ENCODE measurements at regions not wholly inside any gene's neighbourhood (a gene's known extent, or its start where the extent isn't known, plus 50 kb on each side); places are given as distances from the start of the nearest gene placed in this dataset.
"Not testable (repeated sequence)": the region's sequence is repeated elsewhere in the genome, so short reads cannot be mapped to it uniquely, and the experiment has no call there.

DNA sequence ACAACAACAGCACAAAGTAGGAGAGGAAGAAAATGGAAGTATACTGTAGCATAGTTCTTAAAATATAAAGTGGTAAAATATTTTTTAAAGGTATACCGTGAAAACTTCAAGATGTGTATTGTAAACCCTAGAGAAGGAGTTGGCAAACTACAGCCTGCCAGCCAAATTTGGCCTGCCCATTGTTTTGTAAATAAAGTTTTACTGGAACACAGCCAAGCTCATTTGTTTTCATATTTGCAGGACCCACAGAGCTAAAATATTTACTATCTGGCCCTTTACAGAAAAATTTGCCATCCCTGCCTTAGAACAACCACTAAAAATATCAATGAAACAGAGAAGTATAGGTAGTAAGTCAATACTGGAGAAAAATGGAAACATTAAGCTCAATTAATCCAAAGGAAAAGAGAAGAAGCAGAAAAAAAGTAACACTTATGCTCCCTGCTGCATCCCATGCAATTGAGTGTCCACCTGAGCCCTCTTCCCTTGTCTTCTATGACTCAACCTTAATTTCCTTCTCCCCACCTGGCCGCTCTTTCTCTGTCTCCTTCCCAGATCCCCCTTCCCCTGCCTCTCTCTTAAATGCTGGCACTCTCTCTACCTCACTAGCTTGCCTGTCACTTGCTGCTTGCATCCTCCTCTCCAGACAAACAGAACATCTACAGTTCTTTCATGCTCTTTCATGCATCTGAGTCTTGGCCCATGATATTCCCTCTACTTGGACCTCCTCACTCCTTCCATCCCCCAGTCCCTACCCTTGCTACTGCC, 50.6 kb upstream of the FER start:
- no peaks in the 10 kb centered on the region for H3K4me1 ChIP-seq (ENCODE audit: low read length)
- H3K36me3 ChIP-seq (ENCODE audit: insufficient read depth, low read length), result no peaks in the 10 kb centered on the region
- H4K20me1 ChIP-seq (ENCODE audit: insufficient read depth, low read depth, low read length), result no peaks in the 10 kb centered on the region
- H3K9me3 ChIP-seq (ENCODE audit: low read length), result no peaks in the 10 kb centered on the region
- H3K9ac ChIP-seq (ENCODE audit: low read length), result no peak overlapping the region
- no peak for DNase-seq
- no peak overlapping the region for H3K4me2 ChIP-seq (ENCODE audit: low read depth, low read length, poor library complexity, severe bottlenecking)
- no peak overlapping the region for H3K4me3 ChIP-seq (ENCODE audit: low read length)
- H3K27ac ChIP-seq (ENCODE audit: low read length), result no peak overlapping the region
- no peaks in the 10 kb centered on the region for H3K27me3 ChIP-seq (ENCODE audit: low read length)
- H2AFZ ChIP-seq (ENCODE audit: low read length), result no peak overlapping the region
- no peaks in the 10 kb centered on the region for H3K9me2 ChIP-seq (replicated peaks; ENCODE audit: insufficient read depth, low read length)
- H3K79me2 ChIP-seq (ENCODE audit: low read length), result no peaks in the 10 kb centered on the region

DNA sequence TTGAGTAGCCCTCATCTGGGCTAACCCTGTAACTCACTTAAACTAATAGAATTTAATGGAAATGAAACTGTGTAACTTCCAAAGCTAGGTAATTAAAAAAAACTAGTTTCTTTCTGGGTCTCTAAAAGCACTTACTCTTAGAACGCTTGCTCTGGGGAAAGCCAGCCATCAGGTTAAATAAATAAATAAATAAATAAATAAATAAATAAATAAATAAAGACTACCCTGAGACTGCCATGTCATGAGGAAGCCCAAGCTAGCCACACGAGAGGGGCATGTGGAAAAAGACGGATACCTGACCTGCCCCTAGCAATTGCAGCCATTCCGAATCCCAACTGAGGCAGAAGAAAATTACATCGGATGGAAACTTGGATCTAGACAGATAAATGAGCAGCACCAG, 51.3 kb upstream of the FER start:
- H3K9me2 ChIP-seq (replicated peaks; ENCODE audit: insufficient read depth, low read length), result no peaks in the 10 kb centered on the region
- no peaks in the 10 kb centered on the region for H3K9me3 ChIP-seq (ENCODE audit: low read length)
- no peaks in the 10 kb centered on the region for H3K36me3 ChIP-seq (ENCODE audit: insufficient read depth, low read length)
- no peak overlapping the region for H3K4me3 ChIP-seq (ENCODE audit: low read length)
- H3K79me2 ChIP-seq (ENCODE audit: low read length), result no peaks in the 10 kb centered on the region
- H3K27me3 ChIP-seq (ENCODE audit: low read length), result no peaks in the 10 kb centered on the region
- no peak overlapping the region for H3K27ac ChIP-seq (ENCODE audit: low read length)
- H3K4me2 ChIP-seq (ENCODE audit: low read depth, low read length, poor library complexity, severe bottlenecking), result no peak overlapping the region
- no peak for DNase-seq
- H3K4me1 ChIP-seq (ENCODE audit: low read length), result no peaks in the 10 kb centered on the region
- H2AFZ ChIP-seq (ENCODE audit: low read length), result no peak overlapping the region
- H4K20me1 ChIP-seq (ENCODE audit: insufficient read depth, low read depth, low read length), result no peaks in the 10 kb centered on the region
- no peak overlapping the region for H3K9ac ChIP-seq (ENCODE audit: low read length)

DNA sequence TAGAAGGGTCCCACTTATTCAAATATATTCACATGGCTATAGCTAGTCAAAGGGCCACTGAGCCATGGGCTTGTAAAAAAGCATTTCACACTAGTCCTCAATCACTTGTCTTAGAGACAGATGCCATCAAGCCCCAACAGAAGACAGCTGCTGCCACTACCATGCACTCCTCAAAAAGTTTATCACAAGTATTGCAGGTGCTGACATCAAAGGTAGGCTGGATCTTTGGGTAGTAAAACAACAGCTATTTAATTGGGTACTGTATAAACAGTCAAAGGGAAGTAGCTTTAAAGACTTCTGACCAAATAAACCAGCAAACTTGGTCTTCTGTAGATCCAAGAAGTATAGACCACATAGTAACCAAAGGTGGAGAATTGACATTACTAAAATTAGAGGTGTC, 59.2 kb upstream of the FER start:
- H3K4me2 ChIP-seq (ENCODE audit: low read depth, low read length, poor library complexity, severe bottlenecking), result no peak overlapping the region
- no peaks in the 10 kb centered on the region for H3K4me1 ChIP-seq (ENCODE audit: low read length)
- H3K27me3 ChIP-seq (ENCODE audit: low read length), result no peaks in the 10 kb centered on the region
- H3K36me3 ChIP-seq (ENCODE audit: insufficient read depth, low read length), result no peaks in the 10 kb centered on the region
- no peaks in the 10 kb centered on the region for H4K20me1 ChIP-seq (ENCODE audit: insufficient read depth, low read depth, low read length)
- H3K9me2 ChIP-seq (replicated peaks; ENCODE audit: insufficient read depth, low read length), result no peaks in the 10 kb centered on the region
- no peaks in the 10 kb centered on the region for H3K79me2 ChIP-seq (ENCODE audit: low read length)
- H3K9ac ChIP-seq (ENCODE audit: low read length), result no peak overlapping the region
- H3K27ac ChIP-seq (ENCODE audit: low read length), result no peak overlapping the region
- no peak overlapping the region for H2AFZ ChIP-seq (ENCODE audit: low read length)
- no peaks in the 10 kb centered on the region for H3K9me3 ChIP-seq (ENCODE audit: low read length)
- no peak overlapping the region for H3K4me3 ChIP-seq (ENCODE audit: low read length)
- no peak for DNase-seq

DNA sequence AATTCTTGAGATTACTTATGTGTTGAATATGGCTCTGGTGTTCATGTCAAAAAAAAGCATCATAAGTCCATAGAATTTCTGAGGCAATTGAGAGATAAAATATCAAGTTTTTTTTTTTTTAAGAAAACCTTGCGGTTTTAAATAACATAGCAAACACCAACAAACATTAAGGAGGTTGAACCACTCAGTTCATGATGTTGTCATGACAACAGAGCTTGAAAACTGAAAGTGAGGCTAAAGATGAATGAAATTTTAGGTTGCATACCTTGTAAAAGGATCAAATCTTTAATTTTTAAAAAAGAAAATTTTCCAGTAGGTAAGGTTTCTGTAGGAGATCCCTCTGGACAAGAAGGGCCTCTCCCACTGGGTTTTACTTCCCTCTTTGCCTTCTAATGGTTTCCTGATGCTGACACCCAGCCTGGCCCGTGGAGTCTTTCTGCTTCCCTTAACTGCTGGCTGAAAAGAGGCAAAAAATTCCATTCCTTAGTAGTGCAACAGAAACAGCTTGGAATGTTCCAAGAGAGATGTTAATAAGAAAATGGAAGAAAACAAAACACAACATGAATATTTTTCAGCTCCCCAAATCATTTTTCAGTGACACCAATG, 60.0 kb upstream of the FER start:
- Histone ChIP-seq H3K27ac (ENCODE audit: low read length) (no peak overlapping the region), H3K4me3 (ENCODE audit: low read length) (no peak overlapping the region)
- DNase-seq, result no peak

DNA sequence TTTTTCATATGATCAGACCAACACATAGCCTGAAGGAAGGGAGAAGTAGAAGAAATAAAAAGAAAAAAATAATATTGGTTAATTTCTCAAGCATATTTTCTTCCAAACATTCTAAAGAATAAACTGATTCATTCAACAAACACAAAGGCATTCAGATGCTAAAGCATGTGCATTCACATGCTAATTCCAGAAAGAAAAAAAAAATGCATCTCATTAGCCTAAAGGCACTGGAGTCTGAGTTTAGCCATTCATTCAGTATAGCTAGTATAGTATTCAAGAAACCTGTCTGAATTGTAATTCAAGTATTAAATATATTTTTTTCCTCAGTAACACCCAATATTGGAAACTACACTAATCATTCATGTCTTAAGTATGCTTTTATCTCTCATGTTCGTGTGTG, 61.0 kb upstream of the FER start:
- Histone ChIP-seq H3K9ac (ENCODE audit: low read length) (no peak overlapping the region), H3K9me3 (ENCODE audit: low read length) (no peaks in the 10 kb centered on the region), H4K20me1 (ENCODE audit: insufficient read depth, low read depth, low read length) (no peaks in the 10 kb centered on the region), H3K27ac (ENCODE audit: low read length) (no peak overlapping the region), H3K9me2 (replicated peaks; ENCODE audit: insufficient read depth, low read length) (no peaks in the 10 kb centered on the region), H3K4me3 (ENCODE audit: low read length) (no peak overlapping the region), H3K4me1 (ENCODE audit: low read length) (no peaks in the 10 kb centered on the region), H3K36me3 (ENCODE audit: insufficient read depth, low read length) (no peaks in the 10 kb centered on the region), H3K4me2 (ENCODE audit: low read depth, low read length, poor library complexity, severe bottlenecking) (no peak overlapping the region), H3K27me3 (ENCODE audit: low read length) (no peaks in the 10 kb centered on the region), H2AFZ (ENCODE audit: low read length) (no peak overlapping the region), H3K79me2 (ENCODE audit: low read length) (no peaks in the 10 kb centered on the region)
- no peak for DNase-seq

More for the DNA sequence above, 60.0 kb upstream of the FER start:
- Histone ChIP-seq H2AFZ (ENCODE audit: low read length) (no peak overlapping the region), H3K4me2 (ENCODE audit: low read depth, low read length, poor library complexity, severe bottlenecking) (no peak overlapping the region), H3K9me2 (replicated peaks; ENCODE audit: insufficient read depth, low read length) (no peaks in the 10 kb centered on the region), H3K27me3 (ENCODE audit: low read length) (no peaks in the 10 kb centered on the region), H3K79me2 (ENCODE audit: low read length) (no peaks in the 10 kb centered on the region), H3K9ac (ENCODE audit: low read length) (no peak overlapping the region), H3K36me3 (ENCODE audit: insufficient read depth, low read length) (no peaks in the 10 kb centered on the region), H3K4me1 (ENCODE audit: low read length) (no peaks in the 10 kb centered on the region), H4K20me1 (ENCODE audit: insufficient read depth, low read depth, low read length) (no peaks in the 10 kb centered on the region), H3K9me3 (ENCODE audit: low read length) (no peaks in the 10 kb centered on the region)

DNA sequence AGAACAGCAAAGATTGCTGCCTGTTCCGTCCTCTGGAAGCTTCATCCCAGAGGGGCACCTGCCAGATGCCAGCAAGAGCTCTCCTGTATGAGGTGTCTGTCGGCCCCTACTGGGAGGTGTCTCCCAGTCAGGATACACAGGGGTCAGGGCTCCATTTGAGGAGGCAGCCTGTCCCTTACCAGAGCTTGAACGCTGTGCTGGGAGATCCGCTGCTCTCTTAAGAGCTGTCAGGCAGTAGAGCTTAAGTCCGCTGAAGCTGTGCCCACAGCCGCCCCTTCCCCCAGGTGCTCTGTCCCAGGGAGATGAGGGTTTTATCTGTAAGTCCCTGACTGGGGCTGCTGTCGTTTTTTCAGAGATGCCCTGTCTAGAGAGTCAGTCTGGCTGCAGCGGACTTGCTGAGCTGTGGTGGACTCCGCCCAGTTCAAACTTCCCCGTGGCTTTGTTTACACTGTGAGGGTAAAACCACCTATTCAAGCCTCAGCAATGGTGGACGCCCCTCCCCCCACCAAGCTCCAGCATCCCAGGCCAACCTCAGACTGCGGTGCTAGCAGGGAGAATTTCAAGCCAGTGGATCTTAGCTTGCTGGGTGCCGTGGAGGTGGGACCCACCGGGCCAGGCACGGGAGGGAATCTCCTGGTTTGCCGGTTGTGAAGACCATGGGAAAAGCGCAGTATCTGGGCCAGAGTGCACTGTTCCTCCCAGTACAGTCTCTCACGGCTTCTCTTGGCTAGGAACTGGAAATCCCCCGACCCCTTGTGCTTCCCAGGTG, 62.1 kb upstream of the FER start:
- not testable (repeated sequence) for H4K20me1 ChIP-seq (ENCODE audit: insufficient read depth, low read depth, low read length); H3K4me3 ChIP-seq (ENCODE audit: low read length); H3K79me2 ChIP-seq (ENCODE audit: low read length); H2AFZ ChIP-seq (ENCODE audit: low read length); H3K9ac ChIP-seq (ENCODE audit: low read length); H3K36me3 ChIP-seq (ENCODE audit: insufficient read depth, low read length); H3K4me2 ChIP-seq (ENCODE audit: low read depth, low read length, poor library complexity, severe bottlenecking); H3K27me3 ChIP-seq (ENCODE audit: low read length); DNase-seq; H3K27ac ChIP-seq (ENCODE audit: low read length); H3K4me1 ChIP-seq (ENCODE audit: low read length); H3K9me2 ChIP-seq (replicated peaks; ENCODE audit: insufficient read depth, low read length); H3K9me3 ChIP-seq (ENCODE audit: low read length)

DNA sequence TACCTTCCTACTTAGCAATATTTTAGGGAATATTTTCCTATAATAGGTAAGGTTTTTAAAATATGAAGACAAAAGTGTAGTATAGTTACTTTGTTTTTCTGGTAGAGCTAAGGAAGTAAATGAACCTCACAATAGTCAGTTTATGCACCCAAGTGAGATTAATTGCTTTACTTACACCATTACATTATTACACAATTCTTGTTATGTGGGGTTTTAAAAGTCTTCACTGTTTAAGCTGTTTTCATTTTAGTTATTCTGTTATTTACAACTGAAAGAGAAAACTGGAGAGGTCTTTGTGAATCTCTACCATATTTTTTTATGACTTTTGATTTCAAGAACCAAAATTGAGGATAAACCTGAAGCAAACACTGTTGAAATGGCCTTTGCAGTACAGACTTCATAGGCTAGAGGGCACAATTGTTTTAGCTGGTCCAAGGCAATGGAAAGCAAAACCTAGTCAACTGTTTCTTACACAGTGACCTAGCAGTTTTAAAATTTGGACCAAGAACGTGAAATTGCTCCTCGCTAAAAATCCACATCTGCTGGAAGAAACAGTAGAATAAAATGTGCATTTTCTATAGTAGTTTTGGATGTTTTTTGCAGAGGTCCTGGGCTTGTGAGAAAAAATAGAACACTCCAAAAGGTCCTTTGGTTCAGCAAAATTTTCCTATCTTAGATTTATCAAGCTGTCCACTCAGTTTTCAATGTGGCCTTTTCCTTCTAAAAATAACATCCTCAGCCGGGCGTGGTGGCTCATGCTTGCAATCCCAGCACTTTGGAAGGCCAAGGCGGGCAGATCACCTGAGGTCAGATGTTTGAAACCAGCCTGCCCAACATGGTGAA, 66.4 kb upstream of the FER start:
- Histone ChIP-seq H3K27me3 (ENCODE audit: low read length) (no peaks in the 10 kb centered on the region), H2AFZ (ENCODE audit: low read length) (no peak overlapping the region), H3K9me3 (ENCODE audit: low read length) (no peaks in the 10 kb centered on the region), H3K36me3 (ENCODE audit: insufficient read depth, low read length) (no peaks in the 10 kb centered on the region), H3K4me2 (ENCODE audit: low read depth, low read length, poor library complexity, severe bottlenecking) (no peak overlapping the region), H3K4me3 (ENCODE audit: low read length) (no peak overlapping the region), H3K27ac (ENCODE audit: low read length) (no peak overlapping the region), H3K9ac (ENCODE audit: low read length) (no peak overlapping the region), H3K79me2 (ENCODE audit: low read length) (no peaks in the 10 kb centered on the region), H3K9me2 (replicated peaks; ENCODE audit: insufficient read depth, low read length) (no peaks in the 10 kb centered on the region), H4K20me1 (ENCODE audit: insufficient read depth, low read depth, low read length) (no peaks in the 10 kb centered on the region), H3K4me1 (ENCODE audit: low read length) (no peaks in the 10 kb centered on the region; the same call in 1 of the 2 replicates)
- peak; percentile 74 for DNase-seq

DNA sequence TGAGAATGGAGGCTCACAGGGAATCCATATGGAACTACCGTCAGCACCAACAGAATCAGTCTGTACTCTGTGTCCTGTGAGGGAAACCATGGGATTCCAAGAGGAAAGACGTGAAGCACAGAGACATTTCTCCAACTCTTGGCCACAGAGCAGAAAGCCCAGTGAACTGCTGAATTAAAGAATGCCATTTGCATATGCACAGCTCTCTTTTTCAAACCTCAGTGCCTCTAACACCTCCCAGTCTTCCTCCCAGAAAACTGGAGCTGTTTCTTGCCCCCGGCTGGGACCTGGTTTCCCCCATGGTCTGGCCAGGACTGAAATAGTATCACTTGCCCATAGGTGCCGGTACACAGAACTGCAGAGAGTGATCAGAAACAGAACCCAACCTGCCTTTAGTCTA, 69.6 kb upstream of the FER start:
- no peak overlapping the region for H3K27ac ChIP-seq (ENCODE audit: low read length)
- H4K20me1 ChIP-seq (ENCODE audit: insufficient read depth, low read depth, low read length), result no peaks in the 10 kb centered on the region
- no peak overlapping the region for H3K4me3 ChIP-seq (ENCODE audit: low read length)
- no peaks in the 10 kb centered on the region for H3K79me2 ChIP-seq (ENCODE audit: low read length)
- no peak overlapping the region for H3K9ac ChIP-seq (ENCODE audit: low read length)
- H3K36me3 ChIP-seq (ENCODE audit: insufficient read depth, low read length), result no peaks in the 10 kb centered on the region
- H3K27me3 ChIP-seq (ENCODE audit: low read length), result no peaks in the 10 kb centered on the region
- H3K9me3 ChIP-seq (ENCODE audit: low read length), result no peaks in the 10 kb centered on the region
- H3K9me2 ChIP-seq (replicated peaks; ENCODE audit: insufficient read depth, low read length), result no peaks in the 10 kb centered on the region
- H3K4me2 ChIP-seq (ENCODE audit: low read depth, low read length, poor library complexity, severe bottlenecking), result no peak overlapping the region
- DNase-seq, result no peak
- no peaks in the 10 kb centered on the region; the same call in 1 of the 2 replicates for H3K4me1 ChIP-seq (ENCODE audit: low read length)
- H2AFZ ChIP-seq (ENCODE audit: low read length), result no peak overlapping the region

All from Karpas-422 (cell line).